Dermis blood vessel endothelial cell (primary cell): ENCODE measurements at regions not wholly inside any gene's neighbourhood (a gene's known extent, or its start where the extent isn't known, plus 50 kb on each side); places are given as distances from the start of the nearest gene placed in this dataset.

ENCODE experiments used
- DNase-seq: peaks from one replicate; pipeline ENCODE4 v3.0.0; 2010

GRCh38 chr5:33223563-33224284 lies 217.0 kb upstream of the TARS1 start:
- no peak for DNase-seq

DNA sequence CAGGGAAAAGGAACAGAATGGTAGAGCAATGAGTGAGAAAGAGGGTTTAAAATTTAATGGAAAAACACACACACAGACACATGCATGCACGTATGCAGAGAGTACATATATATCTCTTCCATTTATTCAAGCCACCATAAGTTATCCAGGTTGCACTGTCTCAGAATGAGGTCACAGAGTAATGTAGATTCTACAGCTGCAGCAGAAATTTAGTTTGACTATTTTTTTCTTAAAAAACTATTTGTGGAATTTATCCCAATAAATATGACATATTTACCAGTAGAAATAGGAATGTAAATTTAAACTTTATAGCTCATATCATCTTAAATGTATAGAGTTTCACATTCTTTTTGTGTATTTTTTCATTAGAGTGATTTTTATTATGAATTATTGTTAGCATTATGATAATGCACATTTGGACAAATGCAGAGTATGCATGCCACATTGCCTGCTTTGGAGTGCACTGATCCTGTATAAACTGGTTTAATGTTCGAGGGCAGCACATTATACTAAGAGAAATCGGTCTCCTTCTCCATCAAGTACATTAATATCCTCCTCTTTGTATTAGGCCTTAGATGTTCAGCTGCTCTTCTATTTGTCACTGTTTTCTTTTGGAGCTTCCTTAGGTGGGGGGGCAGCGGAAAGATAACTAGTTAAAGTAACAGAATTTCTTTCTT lies 216.3 kb upstream of the TARS1 start:
- no peak for DNase-seq

DNA sequence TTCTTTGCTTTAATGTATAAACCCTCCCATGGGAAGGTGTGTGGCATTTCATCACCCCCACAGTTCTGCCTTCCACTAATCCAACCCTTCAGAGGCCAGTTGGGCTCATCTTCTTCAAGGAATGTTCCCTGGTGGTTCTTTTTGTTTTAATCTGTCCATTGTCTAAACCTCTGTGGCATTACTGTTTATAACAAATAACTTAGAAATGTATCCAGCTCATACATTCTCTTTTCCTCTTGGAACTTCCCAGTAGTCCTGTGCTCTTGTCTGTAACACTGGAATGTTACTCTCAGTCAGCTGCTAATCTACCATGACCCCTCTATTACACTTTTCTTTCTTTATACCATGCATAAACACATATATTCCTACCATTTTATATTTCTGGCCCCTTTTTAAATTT lies 213.5 kb upstream of the TARS1 start:
- no peak for DNase-seq

GRCh38 chr5:33227746-33228145 lies 213.0 kb upstream of the TARS1 start:
- peak; percentile 60 for DNase-seq

DNA sequence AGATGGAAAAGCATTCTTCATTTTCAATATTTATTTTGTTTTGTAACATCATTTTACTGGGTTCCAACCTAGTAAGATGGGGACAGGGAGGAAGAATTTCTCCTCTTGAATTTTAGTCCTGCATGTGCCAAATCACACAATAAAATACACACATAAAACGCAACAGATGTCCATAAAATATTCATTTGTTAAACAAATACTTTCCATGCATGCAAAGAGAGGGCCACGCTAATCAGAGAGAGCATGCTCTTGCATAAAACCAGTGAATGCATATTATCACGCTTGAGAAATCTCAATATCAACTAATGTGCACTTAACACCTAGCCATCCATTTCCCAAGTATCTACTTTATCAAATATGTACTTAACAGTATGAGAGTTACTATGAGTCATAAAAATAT lies 212.6 kb upstream of the TARS1 start:
- no peak for DNase-seq

GRCh38 chr5:33229216-33229615 lies 211.5 kb upstream of the TARS1 start:
- no peak for DNase-seq

GRCh38 chr5:33230467-33231078 lies 210.2 kb upstream of the TARS1 start:
- peak; percentile 74 for DNase-seq

- no peak for DNase-seq
Observed at GRCh38 chr5:33231214-33231710, 209.5 kb upstream of the TARS1 start.

DNA sequence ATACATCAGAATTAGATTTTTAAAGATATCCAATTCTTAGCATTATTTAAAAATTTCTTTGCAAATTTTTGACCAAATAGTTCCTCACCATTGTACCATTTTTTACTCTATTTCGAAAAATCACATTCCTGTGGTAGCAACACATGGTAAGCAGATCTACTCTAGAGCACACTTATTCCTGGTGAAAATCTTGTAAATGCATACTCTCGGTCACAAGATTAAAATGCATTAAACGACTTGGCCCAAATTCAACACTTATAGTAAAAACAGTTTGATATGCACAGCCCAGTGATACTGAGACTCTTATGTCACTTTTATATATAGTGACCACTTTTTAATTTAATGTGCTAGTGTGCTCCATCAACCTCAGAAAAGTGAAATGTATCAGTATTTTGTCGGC lies 208.8 kb upstream of the TARS1 start:
- DNase-seq, result no peak

DNA sequence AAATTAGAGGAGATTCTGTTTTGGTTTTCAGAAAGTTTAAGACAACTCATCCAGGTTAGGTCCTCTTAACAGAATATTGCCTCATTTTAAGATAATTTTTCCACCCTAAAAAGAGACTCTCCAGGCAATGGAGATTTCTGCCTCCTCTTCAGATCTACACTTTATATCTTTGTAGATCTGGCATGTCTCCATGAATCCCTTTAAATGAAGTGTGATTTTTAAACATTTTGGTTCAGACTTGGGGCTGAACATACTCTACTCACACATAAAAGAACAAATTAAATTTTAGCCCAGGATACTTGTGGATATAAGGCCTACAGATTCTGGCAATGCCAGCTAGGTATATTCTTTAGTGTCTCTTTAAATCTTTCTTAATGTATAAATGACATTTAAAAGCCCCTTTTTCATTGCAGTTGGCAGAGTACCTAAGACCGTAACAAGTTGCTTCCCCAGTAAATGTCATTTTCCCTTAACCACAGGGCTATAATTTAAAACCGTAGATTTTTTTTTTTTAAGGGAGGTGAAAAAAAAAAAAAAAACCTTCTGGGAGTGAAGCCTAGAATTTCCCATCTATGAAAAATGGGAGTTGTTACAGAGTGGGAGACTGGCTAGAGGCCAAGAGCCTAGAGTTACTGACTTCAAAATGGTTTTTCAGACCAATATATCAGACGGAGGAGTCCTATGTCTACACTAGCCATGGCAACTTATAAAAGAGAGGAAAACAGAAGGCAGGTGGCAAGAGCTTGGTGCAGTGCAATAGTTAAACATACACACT lies 207.8 kb upstream of the TARS1 start:
- DNase-seq, result no peak

GRCh38 chr5:33235304-33235703 lies 205.5 kb upstream of the TARS1 start:
- DNase-seq, result no peak

GRCh38 chr5:33235824-33236223 lies 204.9 kb upstream of the TARS1 start:
- DNase-seq, result no peak

DNA sequence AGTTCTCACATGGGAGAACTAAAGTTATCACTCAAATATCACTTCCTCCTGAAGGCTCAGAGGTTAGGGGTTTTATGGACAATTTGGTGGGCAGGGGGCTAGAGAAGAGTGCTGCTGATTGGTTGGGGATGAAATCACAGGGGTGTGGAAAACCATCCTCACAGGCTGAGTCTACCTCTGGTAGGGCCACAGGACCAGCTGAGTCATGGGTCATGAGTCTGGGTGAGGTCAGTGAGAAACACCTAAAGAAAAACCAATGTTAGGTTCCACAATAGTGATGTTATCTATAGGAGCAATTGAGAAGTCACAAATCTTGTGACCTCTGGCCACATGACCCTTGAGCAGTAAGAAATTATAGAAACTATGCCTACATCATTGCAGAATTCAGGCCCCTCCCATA lies 203.3 kb upstream of the TARS1 start:
- no peak for DNase-seq

- DNase-seq, result peak; percentile 28
Observed at GRCh38 chr5:33238826-33239695, 201.7 kb upstream of the TARS1 start.

DNA sequence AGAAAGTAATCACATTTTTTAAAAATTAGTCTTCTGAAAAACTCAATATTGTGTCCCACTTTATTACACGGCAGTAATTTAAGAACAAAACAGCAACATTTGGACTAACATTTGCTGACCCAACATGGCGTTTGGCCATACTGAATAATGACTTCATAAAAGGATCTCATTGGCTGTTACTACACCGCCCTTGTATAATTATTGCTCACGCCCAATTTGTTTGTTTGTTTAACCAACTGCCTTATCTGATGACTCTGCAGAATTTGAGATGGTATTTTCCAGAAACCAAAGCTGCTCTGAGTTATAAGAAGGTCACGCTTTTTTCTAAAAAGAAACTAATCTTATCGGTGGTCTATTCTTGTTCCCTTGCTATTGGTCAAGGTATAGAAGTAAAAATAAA lies 200.2 kb upstream of the TARS1 start:
- no peak for DNase-seq

GRCh38 chr5:33241802-33242201 lies 199.0 kb upstream of the TARS1 start:
- peak; percentile 95 for DNase-seq

- DNase-seq, result no peak
Observed at GRCh38 chr5:33242277-33242676, 198.5 kb upstream of the TARS1 start.

DNA sequence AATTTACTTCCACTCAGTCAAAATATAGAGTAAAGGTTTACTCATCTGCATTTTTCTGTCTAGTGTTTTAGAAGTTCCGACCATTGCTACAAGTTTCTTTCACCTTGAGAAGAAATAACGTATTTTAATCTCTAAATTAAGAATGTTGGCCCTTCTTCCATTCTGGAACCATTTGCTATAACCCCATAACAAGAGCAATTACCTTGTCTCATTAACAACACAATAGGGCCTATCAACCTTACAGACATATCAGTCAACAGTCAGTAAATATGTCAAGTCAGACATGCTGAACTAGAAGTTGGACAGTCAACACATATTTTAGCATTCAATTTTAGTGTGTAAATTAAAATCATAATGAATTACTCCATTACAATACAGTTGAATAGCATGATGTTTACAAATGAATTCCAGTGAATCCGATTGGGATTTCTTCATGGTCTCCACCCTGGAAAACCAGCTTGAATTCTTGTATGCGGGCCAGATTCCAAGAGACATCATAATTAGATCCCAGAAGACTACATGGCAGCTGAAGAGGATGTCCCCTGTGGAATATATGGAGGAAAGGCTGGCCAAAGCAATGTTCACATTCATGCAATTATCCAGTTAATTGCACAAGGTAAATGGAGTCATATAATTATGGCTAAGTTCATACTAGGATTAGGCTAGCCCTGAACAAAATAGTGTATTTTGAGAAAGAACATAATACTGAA lies 196.2 kb upstream of the TARS1 start:
- no peak for DNase-seq

GRCh38 chr5:33254579-33254978 lies 186.2 kb upstream of the TARS1 start:
- DNase-seq, result no peak

- peak; percentile 78 for DNase-seq
Observed at GRCh38 chr5:33257807-33258429, 182.8 kb upstream of the TARS1 start.

DNA sequence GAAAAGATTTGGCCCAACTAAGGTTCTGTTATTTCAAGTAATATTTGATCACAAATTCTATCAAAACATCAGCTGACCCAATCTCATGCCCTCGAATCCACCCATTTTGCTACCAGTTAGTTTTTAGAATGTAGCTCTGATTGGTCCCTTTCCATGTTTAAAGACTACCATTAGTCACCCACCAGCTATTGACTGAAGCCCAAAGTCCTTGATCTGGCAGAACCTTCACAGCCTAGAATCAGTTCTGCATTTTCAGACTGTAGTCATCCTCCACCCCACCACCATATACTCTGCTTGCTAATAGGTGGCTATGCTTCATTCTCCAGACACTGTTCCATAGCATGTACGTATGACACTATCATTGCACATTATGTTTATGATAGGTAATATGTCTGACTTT lies 182.2 kb upstream of the TARS1 start:
- DNase-seq, result no peak
